Glomerular visceral epithelial cell (primary cell): ENCODE measurements at regions not wholly inside any gene's neighbourhood (a gene's known extent, or its start where the extent isn't known, plus 50 kb on each side); places are given as distances from the start of the nearest gene placed in this dataset.
"Not testable (repeated sequence)": the region's sequence is repeated elsewhere in the genome, so short reads cannot be mapped to it uniquely, and the experiment has no call there.

Experiments
- DNase-seq: peaks from one replicate; pipeline ENCODE4 v3.0.0-alpha.2; 2016; ENCODE audit errors: extremely low spot score

GRCh38 chr19:27971869-27972268 lies 1241.1 kb downstream of the UQCRFS1 start:
- DNase-seq, result no peak

GRCh38 chr19:27971071-27971470 lies 1241.9 kb downstream of the UQCRFS1 start:
- peak; percentile 94 for DNase-seq

GRCh38 chr19:27966390-27966816 lies 1246.5 kb downstream of the UQCRFS1 start:
- peak; percentile 17 for DNase-seq

GRCh38 chr19:27964185-27964584 lies 1248.8 kb downstream of the UQCRFS1 start:
- no peak for DNase-seq

- DNase-seq, result no peak
Measured at GRCh38 chr19:27962264-27962663, 1250.7 kb downstream of the UQCRFS1 start.

- no peak for DNase-seq
Measured at GRCh38 chr19:27955485-27956480, 1257.2 kb downstream of the UQCRFS1 start.

GRCh38 chr19:27942607-27943006 lies 1270.3 kb downstream of the UQCRFS1 start:
- DNase-seq, result not testable (repeated sequence)

- no peak for DNase-seq
Measured at GRCh38 chr19:27936139-27936538, 1276.8 kb downstream of the UQCRFS1 start.

- DNase-seq, result no peak
Measured at GRCh38 chr19:27935669-27936068, 1277.3 kb downstream of the UQCRFS1 start.

GRCh38 chr19:27929399-27929798 lies 1283.6 kb downstream of the UQCRFS1 start:
- no peak for DNase-seq

GRCh38 chr19:27925202-27925601 lies 1287.7 kb downstream of the UQCRFS1 start:
- DNase-seq, result no peak

GRCh38 chr19:27922970-27923369 lies 1290.0 kb downstream of the UQCRFS1 start:
- DNase-seq, result no peak

- DNase-seq, result no peak
Measured at GRCh38 chr19:27920774-27921173, 1292.2 kb downstream of the UQCRFS1 start.

- DNase-seq, result no peak
Measured at GRCh38 chr19:27918818-27919217, 1294.1 kb downstream of the UQCRFS1 start.

GRCh38 chr19:27911122-27911898 lies 1301.6 kb downstream of the UQCRFS1 start:
- DNase-seq, result no peak

- DNase-seq, result no peak
Measured at GRCh38 chr19:27909861-27910260, 1303.1 kb downstream of the UQCRFS1 start.

GRCh38 chr19:27909185-27909840 lies 1303.6 kb downstream of the UQCRFS1 start:
- no peak for DNase-seq

- no peak for DNase-seq
Measured at GRCh38 chr19:27906081-27906480, 1306.9 kb downstream of the UQCRFS1 start.

- DNase-seq, result no peak
Measured at GRCh38 chr19:27905074-27905473, 1307.9 kb downstream of the UQCRFS1 start.

GRCh38 chr19:27901078-27901477 lies 1311.9 kb downstream of the UQCRFS1 start:
- DNase-seq, result no peak

GRCh38 chr19:27896091-27896490 lies 1316.9 kb downstream of the UQCRFS1 start:
- DNase-seq, result no peak
